MCF 10A (cell line): ENCODE measurements at regions not wholly inside any gene's neighbourhood (a gene's known extent, or its start where the extent isn't known, plus 50 kb on each side); places are given as distances from the start of the nearest gene placed in this dataset.
"Not testable (repeated sequence)": the region's sequence is repeated elsewhere in the genome, so short reads cannot be mapped to it uniquely, and the experiment has no call there.

Source experiments
- BruUV-seq: library from RNA; stranded (reverse); fragments of 400-500 nt; replicated peaks from 2 replicates; lab custom pipeline; 2021; lab: Mats Ljungman, UMichigan
- CTCF ChIA-PET: fragments of 300-600 bp; sonication (Branson Sonifier 250); formaldehyde crosslinking; extraction: SDS; loops from one replicate; lab custom pipeline; 2021; ENCODE audit warnings: antibody characterized with exemption, inconsistent platforms; lab: Yijun Ruan, JAX
- POLR2A ChIA-PET: fragments of 300-600, 350-650 bp; sonication (Branson Sonifier 250); formaldehyde crosslinking; extraction: SDS; loops from one replicate; lab custom pipeline; 2020; ENCODE audit warnings: antibody characterized with exemption, inconsistent platforms; lab: Yijun Ruan, JAX
- DNase-seq: peaks from one replicate; pipeline ENCODE4 v3.0.0-alpha.2; 2018; ENCODE audit not compliant: unreplicated experiment
- H3K27ac Mint-ChIP-seq: one replicate; pipeline ENCODE4 v1.8.0; 2022; ENCODE audit warnings: mild to moderate bottlenecking, low read depth, mixed read lengths; ENCODE audit not compliant: unreplicated experiment
- H3K27me3 Mint-ChIP-seq: one replicate; pipeline ENCODE4 v1.8.0; 2022; ENCODE audit warnings: mixed read lengths; ENCODE audit not compliant: insufficient read depth, unreplicated experiment
- H3K36me3 Mint-ChIP-seq: one replicate; pipeline ENCODE4 v1.8.0; 2022; ENCODE audit warnings: mild to moderate bottlenecking, moderate library complexity, mixed read lengths; ENCODE audit not compliant: insufficient read depth, unreplicated experiment
- H3K4me1 Mint-ChIP-seq: one replicate; pipeline ENCODE4 v1.8.0; 2022; ENCODE audit warnings: mixed read lengths; ENCODE audit not compliant: insufficient read depth, unreplicated experiment
- H3K4me3 Mint-ChIP-seq: one replicate; pipeline ENCODE4 v1.8.0; 2022; ENCODE audit warnings: mild to moderate bottlenecking, moderate library complexity, mixed read lengths; ENCODE audit not compliant: unreplicated experiment
- H3K9me3 Mint-ChIP-seq: one replicate; pipeline ENCODE4 v1.8.0; 2022; ENCODE audit warnings: mixed read lengths; ENCODE audit not compliant: unreplicated experiment
- intact Hi-C: fragments of 100-400 bp; cut with micrococcal nuclease; formaldehyde crosslinking; loops from 2 replicates; pipeline ENCODE4 v1.14.1; 2022
- TF ChIP-seq, protein P1 (sequence below): fragments of 200-600 bp; IDR thresholded peaks from one replicate; pipeline ENCODE4 v1.8.0; 2022; ENCODE audit warnings: antibody characterized with exemption, mild to moderate bottlenecking; ENCODE audit not compliant: unreplicated experiment

DNA sequence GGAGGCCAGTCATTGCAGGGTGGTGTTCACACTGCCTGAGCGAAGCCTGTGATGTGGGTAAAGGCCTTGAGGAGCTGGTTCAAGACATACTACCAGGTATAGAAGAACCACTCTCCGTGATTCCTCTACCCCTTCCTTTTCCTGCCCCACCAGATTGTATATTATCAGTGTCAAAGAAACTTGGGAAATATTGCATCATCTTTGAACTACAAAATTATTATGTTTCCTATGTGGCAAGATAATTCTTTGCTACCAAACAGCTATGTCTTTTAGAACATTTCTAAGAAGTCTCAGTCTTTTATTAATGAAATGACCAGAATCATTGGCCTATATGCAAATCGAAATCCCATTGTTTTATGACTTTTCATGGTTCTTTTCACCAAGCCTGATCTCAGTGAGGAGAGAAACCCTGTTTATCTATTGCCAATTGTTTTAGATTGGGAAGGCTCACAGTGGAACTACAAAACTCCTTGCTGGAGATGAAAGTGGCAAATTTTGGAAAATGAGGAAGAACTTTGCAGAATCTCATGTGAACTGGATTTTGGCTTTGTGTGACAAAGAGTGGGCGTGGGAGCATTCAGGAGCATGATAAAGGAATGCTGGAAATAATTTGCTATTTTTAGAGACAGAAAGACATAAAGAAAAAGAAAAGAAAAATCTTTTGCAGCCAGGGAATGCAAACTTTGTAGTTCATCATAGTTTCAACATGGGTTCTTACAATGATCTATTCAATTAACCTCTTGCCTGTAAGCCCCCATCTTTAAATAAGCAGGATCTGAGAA lies 286.9 kb downstream of the INSIG2 start:
- DNase-seq = no peak
- Mint-ChIP-seq H3K9me3 (no peaks in the 10 kb centered on the region), H3K27ac (no peak overlapping the region), H3K4me3 (no peak overlapping the region), H3K27me3 (no peaks in the 10 kb centered on the region), H3K36me3 (no peaks in the 10 kb centered on the region), H3K4me1 (peaks cover 7% of the 10 kb centered on the region)
- POLR2A ChIA-PET = no interaction called here
- TF ChIP-seq, protein P1, sequence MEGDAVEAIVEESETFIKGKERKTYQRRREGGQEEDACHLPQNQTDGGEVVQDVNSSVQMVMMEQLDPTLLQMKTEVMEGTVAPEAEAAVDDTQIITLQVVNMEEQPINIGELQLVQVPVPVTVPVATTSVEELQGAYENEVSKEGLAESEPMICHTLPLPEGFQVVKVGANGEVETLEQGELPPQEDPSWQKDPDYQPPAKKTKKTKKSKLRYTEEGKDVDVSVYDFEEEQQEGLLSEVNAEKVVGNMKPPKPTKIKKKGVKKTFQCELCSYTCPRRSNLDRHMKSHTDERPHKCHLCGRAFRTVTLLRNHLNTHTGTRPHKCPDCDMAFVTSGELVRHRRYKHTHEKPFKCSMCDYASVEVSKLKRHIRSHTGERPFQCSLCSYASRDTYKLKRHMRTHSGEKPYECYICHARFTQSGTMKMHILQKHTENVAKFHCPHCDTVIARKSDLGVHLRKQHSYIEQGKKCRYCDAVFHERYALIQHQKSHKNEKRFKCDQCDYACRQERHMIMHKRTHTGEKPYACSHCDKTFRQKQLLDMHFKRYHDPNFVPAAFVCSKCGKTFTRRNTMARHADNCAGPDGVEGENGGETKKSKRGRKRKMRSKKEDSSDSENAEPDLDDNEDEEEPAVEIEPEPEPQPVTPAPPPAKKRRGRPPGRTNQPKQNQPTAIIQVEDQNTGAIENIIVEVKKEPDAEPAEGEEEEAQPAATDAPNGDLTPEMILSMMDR = no peak
- intact Hi-C loops = loop anchor here (5.0 kb wide), 4 partner anchors 107 to 328 kb away; no protein-coding TSS in a partner anchor
- BruUV-seq = no TSS peak
- CTCF ChIA-PET = interaction anchor here (0.7 to 9.0 kb wide), 5 partner anchors 19 to 490 kb away, joined by 3 to 122 read pairs (median 3); no protein-coding TSS in a partner anchor

DNA sequence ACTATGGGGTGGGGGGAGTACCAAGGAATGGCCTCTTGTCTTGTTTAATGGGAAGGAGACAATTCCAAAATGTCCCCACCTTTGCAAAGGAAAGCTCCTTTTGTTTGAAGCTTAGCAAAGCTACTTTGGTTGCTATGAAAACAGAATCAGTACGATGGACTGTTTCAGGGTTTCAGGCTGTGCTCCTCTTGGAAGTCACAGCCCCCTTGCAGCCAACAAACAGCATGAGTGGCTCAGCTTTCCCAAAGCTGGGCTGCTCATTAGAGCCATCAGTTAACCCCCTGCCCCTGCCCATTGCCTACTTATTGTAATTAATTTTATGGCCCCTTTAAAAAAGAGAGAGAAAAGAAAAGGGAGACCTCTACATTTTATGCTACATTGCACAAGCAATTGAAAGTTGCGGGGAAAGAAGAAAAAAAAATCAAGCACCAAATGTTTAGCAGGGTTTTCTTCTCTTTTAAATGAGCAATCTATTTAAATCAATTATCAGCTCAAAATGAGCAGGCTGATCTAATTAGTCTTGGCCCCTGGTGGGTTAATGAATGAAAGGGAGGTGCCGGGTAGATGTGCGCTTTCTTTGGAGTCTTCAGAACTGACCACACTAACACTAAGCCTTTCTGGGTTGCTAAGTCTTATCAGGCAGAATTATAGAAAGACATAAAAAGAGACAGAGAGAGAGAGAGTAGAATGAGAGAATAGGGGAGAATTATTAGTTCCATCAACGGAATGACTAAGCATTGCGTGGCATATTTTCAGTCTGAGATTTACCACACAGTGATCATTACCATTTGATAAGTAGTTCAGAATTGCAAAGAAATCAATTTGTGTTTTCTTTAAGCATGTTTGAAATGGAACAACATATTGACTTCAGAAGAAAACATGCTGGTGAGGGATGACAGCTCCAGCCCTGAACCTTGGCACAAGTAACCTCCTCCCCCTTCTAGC lies 284.9 kb downstream of the INSIG2 start:
- no peaks in the 10 kb centered on the region for H3K27me3 Mint-ChIP-seq
- intact Hi-C loops = loop anchor here (5.0 kb wide), 4 partner anchors 109 to 326 kb away; no protein-coding TSS in a partner anchor
- BruUV-seq = no TSS peak
- peaks cover 7% of the 10 kb centered on the region for H3K4me1 Mint-ChIP-seq
- H3K9me3 Mint-ChIP-seq = no peaks in the 10 kb centered on the region
- H3K36me3 Mint-ChIP-seq = no peaks in the 10 kb centered on the region
- POLR2A ChIA-PET = no interaction called here
- DNase-seq = no peak
- CTCF ChIA-PET = interaction anchor here (0.6 to 9.0 kb wide), 18 partner anchors 12 to 1144 kb away, joined by 3 to 122 read pairs (median 3); no protein-coding TSS in a partner anchor
- TF ChIP-seq, protein P1 = no peak
- H3K27ac Mint-ChIP-seq = no peak overlapping the region
- no peak overlapping the region for H3K4me3 Mint-ChIP-seq

DNA sequence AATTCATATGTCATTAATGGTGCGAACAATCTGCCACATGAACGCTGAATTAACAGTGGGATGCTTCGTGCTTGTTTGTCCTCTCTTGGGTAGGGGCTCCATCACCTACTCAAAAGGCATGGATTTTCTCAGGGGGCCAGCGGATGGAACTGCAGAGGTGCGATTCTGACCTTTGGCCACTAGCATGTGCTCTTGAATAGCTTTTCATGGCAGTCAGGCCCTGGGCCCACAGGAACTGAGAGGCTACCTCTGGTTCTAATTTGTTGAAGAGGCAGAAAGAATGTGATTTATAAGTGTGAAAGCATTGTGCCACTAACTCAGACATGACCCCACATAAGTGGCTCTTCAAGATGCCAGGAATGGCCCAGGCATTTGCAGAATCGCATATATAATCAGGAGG lies 283.2 kb downstream of the INSIG2 start:
- ChIA-PET POLR2A (interaction anchor here (0.6 kb wide), 1 partner anchor 18 kb away, joined by 3 read pairs; no protein-coding TSS in a partner anchor), CTCF (interaction anchor here (0.6 to 9.0 kb wide), 9 partner anchors 54 to 1246 kb away, joined by 3 to 122 read pairs (median 4); no protein-coding TSS in a partner anchor)
- no TSS peak for BruUV-seq
- Mint-ChIP-seq H3K4me1 (peaks cover 7% of the 10 kb centered on the region), H3K36me3 (no peaks in the 10 kb centered on the region), H3K9me3 (no peaks in the 10 kb centered on the region), H3K27ac (no peak overlapping the region), H3K4me3 (no peak overlapping the region), H3K27me3 (no peaks in the 10 kb centered on the region)
- TF ChIP-seq, protein P1 = peak; percentile 90
- DNase-seq = peak; percentile 62
- intact Hi-C loops = loop anchor here (1.0 to 5.0 kb wide), 8 partner anchors 60 to 493 kb away; no protein-coding TSS in a partner anchor

DNA sequence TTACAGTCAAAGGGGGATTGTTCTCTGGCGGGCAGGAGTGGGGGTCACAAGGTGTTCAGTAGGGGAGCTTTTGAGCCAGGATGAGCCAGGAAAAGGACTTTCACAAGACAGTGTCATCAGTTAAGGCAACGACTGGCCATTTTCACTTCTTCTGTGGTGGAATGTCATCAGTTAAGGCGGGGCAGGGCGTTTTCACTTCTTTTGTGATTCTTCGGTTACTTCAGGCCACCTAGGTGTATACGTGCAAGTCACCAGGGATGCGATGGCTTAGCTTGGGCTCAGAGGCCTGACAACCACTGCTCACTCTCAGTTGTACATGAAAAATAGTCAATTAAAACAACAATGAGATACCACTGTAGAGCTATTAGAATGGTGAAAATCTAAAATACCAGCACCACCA lies 281.2 kb downstream of the INSIG2 start:
- H3K4me1 Mint-ChIP-seq, BruUV-seq, intact Hi-C loops, H3K4me3 Mint-ChIP-seq, H3K27me3 Mint-ChIP-seq, DNase-seq, H3K9me3 Mint-ChIP-seq, H3K36me3 Mint-ChIP-seq, H3K27ac Mint-ChIP-seq: not testable (repeated sequence)
- ChIA-PET POLR2A (interaction anchor here (0.6 kb wide), 1 partner anchor 602 kb away, joined by 3 read pairs; no protein-coding TSS in a partner anchor), CTCF (interaction anchor here (0.6 to 9.0 kb wide), 5 partner anchors 60 to 495 kb away, joined by 3 to 122 read pairs (median 4); no protein-coding TSS in a partner anchor)
